ENCODE measurements at regions not wholly inside any gene's neighbourhood (a gene's known extent, or its start where the extent isn't known, plus 50 kb on each side); places are given as distances from the start of the nearest gene placed in this dataset.

- Histone ChIP-seq H3K4me1 (no peaks in the 10 kb centered on the region), H3K27me3 (no peaks in the 10 kb centered on the region), H3K4me2 (no peak overlapping the region), H3K36me3 (no peaks in the 10 kb centered on the region), H3K9ac (no peak overlapping the region), H4K20me1 (no peaks in the 10 kb centered on the region), H3K4me3 (no peak overlapping the region), H3K9me3 (replicated peaks in 1 of 11) (no peaks in the 10 kb centered on the region), H3K27ac (no peak overlapping the region)
- no peak for TF ChIP-seq Cebpa-rat (IDR thresholded peaks at IDR 0.05)
Observed at GRCh38 chr20:55576981-55577380, 428.3 kb downstream of the CBLN4 start.

- no peaks in the 10 kb centered on the region for H3K36me3 ChIP-seq
- H3K9ac ChIP-seq, result no peak overlapping the region
- H3K9me3 ChIP-seq (replicated peaks in 1 of 11), result no peaks in the 10 kb centered on the region
- H3K4me3 ChIP-seq, result no peak overlapping the region
- no peaks in the 10 kb centered on the region for H3K27me3 ChIP-seq
- H3K4me1 ChIP-seq, result no peaks in the 10 kb centered on the region
- H3K4me2 ChIP-seq, result no peak overlapping the region
- no peak overlapping the region for H3K27ac ChIP-seq
- H4K20me1 ChIP-seq, result no peaks in the 10 kb centered on the region
- TF ChIP-seq Cebpa-rat (IDR thresholded peaks at IDR 0.05), result no peak
Observed at GRCh38 chr20:55569084-55569483, 436.2 kb downstream of the CBLN4 start.

- Histone ChIP-seq H3K4me2 (no peak overlapping the region), H3K36me3 (no peaks in the 10 kb centered on the region), H3K9me3 (replicated peaks in 1 of 11) (no peaks in the 10 kb centered on the region), H3K27me3 (no peaks in the 10 kb centered on the region), H3K27ac (no peak overlapping the region), H3K4me1 (no peaks in the 10 kb centered on the region), H3K9ac (no peak overlapping the region), H4K20me1 (no peaks in the 10 kb centered on the region), H3K4me3 (no peak overlapping the region)
- TF ChIP-seq Cebpa-rat (IDR thresholded peaks at IDR 0.05), result no peak
Observed at GRCh38 chr20:55567826-55568225, 437.5 kb downstream of the CBLN4 start.

GRCh38 chr20:55565096-55565773 is 440.1 kb downstream of the CBLN4 start:
- Histone ChIP-seq H3K4me1 (no peaks in the 10 kb centered on the region), H3K9ac (no peak overlapping the region), H3K27ac (no peak overlapping the region), H3K27me3 (no peaks in the 10 kb centered on the region), H3K36me3 (no peaks in the 10 kb centered on the region), H3K4me3 (no peak overlapping the region), H3K4me2 (no peak overlapping the region), H4K20me1 (no peaks in the 10 kb centered on the region), H3K9me3 (replicated peaks in 1 of 11) (no peaks in the 10 kb centered on the region)
- TF ChIP-seq Cebpa-rat (IDR thresholded peaks at IDR 0.05), result no peak

- Histone ChIP-seq H3K4me3 (no peak overlapping the region), H3K27me3 (no peaks in the 10 kb centered on the region), H3K4me2 (no peak overlapping the region), H3K36me3 (no peaks in the 10 kb centered on the region), H4K20me1 (no peaks in the 10 kb centered on the region), H3K27ac (no peak overlapping the region), H3K4me1 (no peaks in the 10 kb centered on the region), H3K9ac (no peak overlapping the region), H3K9me3 (replicated peaks in 1 of 11) (no peaks in the 10 kb centered on the region)
- TF ChIP-seq Cebpa-rat (IDR thresholded peaks at IDR 0.05), result no peak
Observed at GRCh38 chr20:55561259-55561658, 444.1 kb downstream of the CBLN4 start.

- H3K4me1 ChIP-seq, result peaks cover 0 to 10% (median 0%) of the 10 kb centered on the region in 10 experiments; a peak in 2 of 20 replicates
- H3K27ac ChIP-seq, result no peak overlapping the region
- peaks cover 0 to 10% (median 2%) of the 10 kb centered on the region in 11 experiments; a peak in 5 of 22 replicates for H3K9me3 ChIP-seq (replicated peaks in 1 of 11)
- no peaks in the 10 kb centered on the region for H4K20me1 ChIP-seq
- no peak overlapping the region for H3K9ac ChIP-seq
- no peak for TF ChIP-seq Cebpa-rat (IDR thresholded peaks at IDR 0.05)
- H3K4me3 ChIP-seq, result no peak overlapping the region
- H3K4me2 ChIP-seq, result no peak overlapping the region
- H3K36me3 ChIP-seq, result no peaks in the 10 kb centered on the region
- H3K27me3 ChIP-seq, result no peaks in the 10 kb centered on the region
Observed at GRCh38 chr20:55557191-55557590, 448.1 kb downstream of the CBLN4 start.

- no peak overlapping the region for H3K4me3 ChIP-seq
- no peak for TF ChIP-seq Cebpa-rat (IDR thresholded peaks at IDR 0.05)
- H3K4me2 ChIP-seq, result no peak overlapping the region
- H3K9ac ChIP-seq, result no peak overlapping the region
- H3K9me3 ChIP-seq (replicated peaks in 1 of 11), result peaks cover 0 to 15% (median 5%) of the 10 kb centered on the region in 11 experiments; a peak in 5 of 22 replicates
- H3K27me3 ChIP-seq, result no peaks in the 10 kb centered on the region
- no peak overlapping the region for H3K27ac ChIP-seq
- no peaks in the 10 kb centered on the region for H4K20me1 ChIP-seq
- H3K36me3 ChIP-seq, result no peaks in the 10 kb centered on the region
- H3K4me1 ChIP-seq, result peaks cover 0 to 10% (median 0%) of the 10 kb centered on the region in 10 experiments; a peak in 2 of 20 replicates
Observed at GRCh38 chr20:55555075-55555650, 450.2 kb downstream of the CBLN4 start.

- H3K9me3 ChIP-seq (replicated peaks in 1 of 11), result no peaks in the 10 kb centered on the region
- no peak for TF ChIP-seq Cebpa-rat (IDR thresholded peaks at IDR 0.05)
Observed at GRCh38 chr20:55544638-55545037, 460.7 kb downstream of the CBLN4 start.

GRCh38 chr20:55540486-55540885 is 464.8 kb downstream of the CBLN4 start:
- no peaks in the 10 kb centered on the region for H3K27me3 ChIP-seq
- no peak overlapping the region for H3K9ac ChIP-seq
- H3K4me2 ChIP-seq, result no peak overlapping the region
- H3K27ac ChIP-seq, result no peak overlapping the region
- no peaks in the 10 kb centered on the region for H3K9me3 ChIP-seq (replicated peaks in 1 of 11)
- H3K4me1 ChIP-seq, result no peaks in the 10 kb centered on the region
- no peak overlapping the region for H3K4me3 ChIP-seq
- no peaks in the 10 kb centered on the region for H4K20me1 ChIP-seq
- TF ChIP-seq Cebpa-rat (IDR thresholded peaks at IDR 0.05), result no peak
- H3K36me3 ChIP-seq, result no peaks in the 10 kb centered on the region

More at GRCh38 chr20:55544638-55545037, 460.7 kb downstream of the CBLN4 start:
- no peak overlapping the region for H3K9ac ChIP-seq
- no peaks in the 10 kb centered on the region for H4K20me1 ChIP-seq
- no peaks in the 10 kb centered on the region for H3K27me3 ChIP-seq
- no peak overlapping the region for H3K27ac ChIP-seq
- no peak overlapping the region for H3K4me2 ChIP-seq
- H3K4me1 ChIP-seq, result no peaks in the 10 kb centered on the region
- H3K36me3 ChIP-seq, result no peaks in the 10 kb centered on the region
- H3K4me3 ChIP-seq, result no peak overlapping the region

- no peak for TF ChIP-seq Cebpa-rat (IDR thresholded peaks at IDR 0.05)
- Histone ChIP-seq H3K27ac (no peak overlapping the region), H3K4me2 (no peak overlapping the region)
Observed at GRCh38 chr20:55540013-55540412, 465.3 kb downstream of the CBLN4 start.

More at GRCh38 chr20:55540013-55540412, 465.3 kb downstream of the CBLN4 start:
- no peak overlapping the region for H3K4me3 ChIP-seq
- H3K9ac ChIP-seq, result no peak overlapping the region
- no peaks in the 10 kb centered on the region for H3K4me1 ChIP-seq
- H4K20me1 ChIP-seq, result no peaks in the 10 kb centered on the region
- no peaks in the 10 kb centered on the region for H3K27me3 ChIP-seq
- no peaks in the 10 kb centered on the region for H3K9me3 ChIP-seq (replicated peaks in 1 of 11)
- H3K36me3 ChIP-seq, result no peaks in the 10 kb centered on the region

Measured in BLaER1 treated with 17β-estradiol and CSF1 and Interleukin-3, amounts not matched to agents 10 nM and 100 nM (cell line).